ENCODE measurements at regions not wholly inside any gene's neighbourhood (a gene's known extent, or its start where the extent isn't known, plus 50 kb on each side); places are given as distances from the start of the nearest gene placed in this dataset.

GRCh38 chr5:100273846-100274580 lies 261.2 kb upstream of the FAM174A start:
- TF ChIP-seq CTCF (IDR thresholded peaks at IDR 0.05), result no peak
- no peak for TF ChIP-seq POLR2A (IDR thresholded peaks at IDR 0.05)
